ENCODE measurements at regions not wholly inside any gene's neighbourhood (a gene's known extent, or its start where the extent isn't known, plus 50 kb on each side); places are given as distances from the start of the nearest gene placed in this dataset.
"Not testable (repeated sequence)": the region's sequence is repeated elsewhere in the genome, so short reads cannot be mapped to it uniquely, and the experiment has no call there.

GRCh38 chrX:122835886-122836285 is 348.2 kb upstream of the GRIA3 start:
- no peak for DNase-seq

GRCh38 chrX:122850326-122850725 is 333.8 kb upstream of the GRIA3 start:
- DNase-seq: no peak

DNA sequence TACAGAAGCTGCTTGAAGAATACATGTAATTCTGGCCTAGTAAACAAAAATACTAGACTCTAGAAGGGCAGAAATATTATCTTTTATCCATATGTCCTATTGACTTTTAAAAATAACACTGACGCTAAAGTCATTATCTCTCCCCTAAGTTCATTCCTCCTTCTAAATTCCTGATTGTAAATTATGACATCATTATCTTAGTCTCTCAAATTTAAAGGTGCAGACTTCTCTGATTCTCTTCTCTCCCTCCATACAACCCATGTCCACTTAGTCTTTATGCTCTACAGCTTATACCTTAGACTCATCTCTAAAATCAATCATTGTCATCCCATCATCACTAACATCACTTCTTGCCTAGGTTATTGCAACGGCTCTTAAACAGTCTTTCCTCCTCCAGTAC is 327.9 kb upstream of the GRIA3 start:
- DNase-seq: no peak

DNA sequence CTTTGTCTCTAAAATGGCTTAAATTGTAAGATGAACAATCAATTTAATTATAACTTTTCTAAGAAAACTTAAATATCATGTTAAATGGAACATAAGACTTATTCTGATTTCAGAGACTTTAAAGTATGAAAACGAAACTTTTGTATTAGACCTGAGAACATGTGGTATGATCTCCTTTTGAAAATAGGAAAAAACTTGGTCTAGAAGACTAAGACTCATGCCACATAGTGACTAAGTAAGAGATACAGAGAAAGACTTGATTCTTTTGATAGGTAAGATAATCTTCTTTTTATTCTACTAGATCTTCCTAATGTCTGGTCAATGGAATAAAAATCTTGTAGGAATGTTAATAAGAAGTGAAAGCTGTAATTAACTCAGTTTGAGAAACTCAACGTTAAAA is 326.3 kb upstream of the GRIA3 start:
- DNase-seq: no peak

- no peak for DNase-seq
These were observed 321.0 kb upstream of the GRIA3 start for GRCh38 chrX:122863067-122863466.

DNA sequence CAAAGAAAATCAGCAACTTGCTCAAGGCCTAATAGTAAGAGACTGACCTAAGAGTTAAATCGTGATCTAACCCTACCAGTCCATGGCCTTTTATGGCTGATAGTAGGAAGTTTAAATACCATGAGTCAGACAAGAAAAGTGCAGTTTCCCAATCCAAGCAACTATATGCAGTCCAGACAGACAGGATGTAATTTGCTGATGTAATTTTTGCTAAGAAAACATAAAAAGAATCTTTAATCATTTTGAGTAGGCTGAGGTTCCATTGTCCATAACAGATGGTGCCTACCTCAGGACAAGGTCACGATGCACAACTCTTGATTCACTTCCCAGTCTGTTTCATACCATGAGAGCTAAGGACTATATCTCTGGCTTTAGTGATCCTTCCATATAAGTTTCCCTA is 317.5 kb upstream of the GRIA3 start:
- DNase-seq: no peak

DNA sequence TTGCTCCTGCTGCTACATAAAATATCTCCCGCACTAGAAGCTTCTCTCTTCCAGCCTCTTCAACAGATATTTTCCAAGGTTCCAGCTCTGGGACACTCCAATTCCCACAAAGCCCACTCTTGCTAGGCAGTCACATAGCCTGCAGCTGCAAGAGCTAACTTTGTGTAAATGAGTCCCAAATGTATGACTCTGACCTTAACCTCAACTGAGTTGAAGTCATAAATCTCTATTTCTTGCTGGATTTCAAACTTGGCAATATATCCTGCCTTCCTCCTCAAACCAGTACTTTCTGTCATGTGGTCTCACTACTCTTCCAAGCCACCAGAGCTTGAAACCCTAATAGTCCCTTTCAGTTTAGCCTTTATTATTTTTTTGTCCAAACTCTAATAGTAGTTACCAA is 315.4 kb upstream of the GRIA3 start:
- no peak for DNase-seq

- DNase-seq: no peak
These were observed 314.9 kb upstream of the GRIA3 start for GRCh38 chrX:122869171-122869570.

DNA sequence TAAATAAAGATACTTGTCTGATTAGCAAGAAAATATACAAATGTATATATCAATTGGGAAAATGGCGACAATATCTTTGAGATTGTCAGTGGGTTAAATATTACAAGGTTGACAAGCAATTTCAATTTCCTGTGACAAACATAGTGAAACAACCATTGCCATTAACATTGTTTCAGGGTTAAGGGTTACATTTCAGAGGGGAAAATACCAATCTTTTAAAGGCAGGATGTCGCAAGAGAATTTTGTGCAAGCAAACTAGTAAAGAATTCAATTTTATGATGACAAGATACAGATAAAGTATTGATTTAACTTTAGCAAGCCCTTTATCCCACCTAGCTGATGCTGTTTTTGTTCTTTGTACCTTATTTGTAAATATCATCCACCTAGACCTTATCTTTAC is 305.8 kb upstream of the GRIA3 start:
- DNase-seq: no peak

DNA sequence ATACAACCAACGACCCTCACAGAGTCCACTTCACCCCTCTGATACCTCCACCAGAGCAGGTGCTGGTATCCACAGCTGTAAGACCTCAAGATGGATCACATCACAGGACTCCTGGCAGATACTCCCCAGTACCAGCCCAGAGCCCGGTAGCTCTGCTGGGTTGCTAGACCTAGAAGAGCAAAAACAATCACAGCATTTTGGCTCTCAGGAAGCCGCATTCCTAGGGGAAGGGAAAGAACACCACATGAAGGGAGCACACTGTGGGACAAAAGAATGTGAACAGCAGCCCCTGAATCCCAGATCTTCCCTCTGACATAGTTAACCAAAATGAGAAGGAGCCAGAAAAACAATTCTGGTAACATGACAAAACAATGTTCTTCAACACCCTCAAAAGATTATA is 303.1 kb upstream of the GRIA3 start:
- DNase-seq: no peak

DNA sequence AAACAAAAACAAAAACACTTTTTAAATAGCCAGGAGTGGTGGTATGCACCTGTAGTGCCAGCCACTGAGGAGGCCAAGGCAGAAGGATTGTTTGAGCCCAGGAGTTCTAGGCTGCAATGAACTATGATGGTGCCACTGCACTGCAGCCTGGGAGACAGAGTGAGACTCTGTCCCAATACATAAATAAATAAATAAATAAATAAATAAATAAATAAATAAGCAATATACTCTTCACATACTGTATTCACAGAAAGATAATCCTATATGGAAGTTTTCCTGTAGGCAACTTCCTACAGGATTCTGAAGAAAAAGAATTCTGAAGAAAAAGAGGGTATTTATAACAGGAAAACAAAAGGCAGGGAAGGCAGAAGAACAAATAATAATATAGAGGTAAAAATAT is 293.3 kb upstream of the GRIA3 start:
- DNase-seq: no peak

DNA sequence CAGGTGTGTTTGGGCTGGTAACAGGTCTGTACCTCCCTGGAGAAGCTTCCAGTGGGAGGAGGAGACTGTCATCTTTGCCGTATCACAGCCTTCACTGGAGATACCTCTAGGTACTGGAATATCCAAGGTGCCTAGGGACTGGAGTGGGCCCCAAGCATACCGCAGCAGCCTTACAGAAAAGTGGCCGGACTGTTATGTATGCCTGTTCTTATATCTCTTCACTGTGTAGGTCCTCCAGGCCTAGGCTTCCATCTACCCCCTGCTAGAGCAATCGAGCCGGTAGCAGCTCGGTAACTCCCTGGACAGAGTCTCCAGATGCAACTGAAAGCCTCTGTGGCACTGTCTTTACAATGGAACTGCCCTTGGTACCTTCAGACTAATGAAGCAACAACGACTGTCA is 277.4 kb upstream of the GRIA3 start:
- DNase-seq: no peak

- no peak for DNase-seq
These were observed 276.7 kb upstream of the GRIA3 start for GRCh38 chrX:122907375-122907774.

GRCh38 chrX:122910697-122911096 is 273.4 kb upstream of the GRIA3 start:
- DNase-seq: no peak

DNA sequence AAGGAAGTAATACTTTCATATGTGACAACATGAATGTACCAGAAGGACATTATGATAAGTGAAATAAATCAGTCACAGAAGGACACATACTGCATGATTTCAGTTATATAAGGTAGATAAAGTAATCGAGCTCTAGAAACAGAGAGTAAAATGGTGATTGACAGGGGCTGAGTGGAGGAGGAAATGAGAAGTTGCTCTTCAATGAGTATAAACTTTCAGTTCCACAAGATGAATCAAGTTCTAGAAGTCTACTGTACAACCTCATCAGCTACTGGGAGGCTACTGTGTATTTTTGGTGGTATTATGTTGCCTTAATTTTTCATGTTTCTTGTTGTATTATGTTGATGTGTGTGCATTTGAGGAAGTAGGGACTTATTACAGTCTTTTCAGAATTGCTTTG is 270.9 kb upstream of the GRIA3 start:
- DNase-seq: no peak

DNA sequence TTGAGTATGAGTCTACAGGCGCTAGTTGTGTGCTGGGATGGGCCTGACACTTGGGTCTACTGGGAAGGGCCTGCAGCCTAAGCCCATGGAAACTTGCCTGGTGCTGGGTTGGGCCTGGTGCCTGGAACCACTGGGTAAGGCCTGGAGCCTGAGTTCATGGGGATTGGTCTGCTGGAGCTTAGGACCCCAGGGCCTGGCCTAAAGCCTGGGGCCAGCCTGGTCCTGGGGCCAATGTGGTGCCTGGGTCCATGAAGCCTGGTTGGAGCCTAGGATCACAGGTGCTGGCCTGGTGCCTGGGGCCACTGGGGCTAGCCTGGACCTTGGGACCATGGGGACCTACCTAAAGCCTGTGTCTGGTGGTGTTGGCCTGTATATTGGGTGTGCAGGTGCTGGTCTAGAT is 270.3 kb upstream of the GRIA3 start:
- no peak for DNase-seq

GRCh38 chrX:122914256-122914655 is 269.8 kb upstream of the GRIA3 start:
- no peak for DNase-seq

GRCh38 chrX:122934131-122934530 is 249.9 kb upstream of the GRIA3 start:
- DNase-seq: no peak

DNA sequence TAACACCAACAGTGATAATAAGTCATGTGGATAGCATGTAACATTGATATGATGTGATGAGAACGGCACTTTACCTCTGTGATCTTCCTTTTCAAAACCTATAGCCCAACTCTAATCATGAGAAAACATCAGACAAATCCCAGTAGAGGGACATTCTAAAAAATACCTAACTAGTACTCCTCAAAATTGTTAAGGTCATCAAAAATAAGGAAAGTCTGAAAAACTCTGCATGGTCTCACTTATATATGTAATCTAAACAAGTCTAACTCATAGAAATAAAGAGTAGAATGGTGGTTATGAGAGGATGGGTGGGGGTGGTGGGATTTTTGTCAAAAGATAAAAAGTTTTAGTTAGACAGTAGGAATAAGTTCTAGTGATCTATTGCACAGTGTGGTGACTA is 243.9 kb upstream of the GRIA3 start:
- DNase-seq: no peak

DNA sequence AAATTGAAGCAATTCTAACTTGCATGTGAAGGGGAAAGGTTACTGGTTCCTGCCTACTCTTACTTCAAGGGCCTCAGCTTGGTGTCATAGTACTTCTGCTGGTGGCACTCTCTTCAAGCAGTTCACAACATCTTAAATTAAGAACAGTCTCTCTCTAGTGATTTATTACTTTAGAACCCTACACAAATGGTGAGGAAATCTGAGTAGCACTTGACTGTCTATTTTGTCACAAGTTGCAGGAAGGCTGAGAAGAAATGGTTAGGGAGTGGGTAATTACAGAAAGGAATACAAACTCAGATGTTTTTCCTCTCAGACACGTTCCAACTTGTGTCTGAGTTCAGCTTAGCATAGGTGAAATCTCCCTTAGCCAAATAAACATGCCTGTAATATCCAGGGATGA is 242.3 kb upstream of the GRIA3 start:
- no peak for DNase-seq

DNA sequence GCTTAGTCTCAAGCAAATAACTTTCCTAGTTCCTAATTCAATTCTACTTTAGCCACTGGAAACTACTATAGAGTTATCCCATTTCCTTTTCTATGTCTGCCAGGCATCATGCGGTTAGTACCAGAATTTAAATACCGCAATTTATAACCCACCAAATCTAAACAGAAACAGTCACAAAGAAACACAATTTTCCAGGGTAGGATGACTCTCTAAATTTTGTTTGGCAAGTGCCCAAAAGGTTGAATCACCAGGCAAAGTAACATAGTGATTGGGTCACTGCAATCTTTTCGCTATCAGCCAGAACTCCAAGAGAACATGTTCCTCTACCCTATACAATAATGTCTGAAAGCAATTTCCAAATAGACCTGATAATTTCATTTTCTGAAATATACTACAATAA is 240.2 kb upstream of the GRIA3 start:
- no peak for DNase-seq

DNA sequence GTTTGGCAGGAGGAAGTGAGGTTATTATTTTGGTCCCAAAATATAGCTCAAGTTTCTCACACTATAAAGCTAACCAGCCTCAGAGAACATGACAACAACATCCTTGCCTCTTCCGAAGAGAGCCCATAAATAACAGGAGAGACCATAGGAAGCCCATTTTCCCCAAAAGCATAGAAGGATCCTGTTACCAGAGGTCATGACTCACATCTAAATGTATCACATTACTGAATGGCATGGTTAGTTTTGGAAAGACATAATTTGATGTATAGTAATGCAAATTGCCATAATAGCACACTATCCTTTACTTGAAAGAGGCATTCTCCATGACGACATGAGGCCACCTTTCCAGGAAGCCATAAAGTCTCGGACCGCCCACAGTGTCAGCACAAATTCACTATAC is 238.8 kb upstream of the GRIA3 start:
- DNase-seq: no peak

- DNase-seq: no peak
These were observed 211.5 kb upstream of the GRIA3 start for GRCh38 chrX:122972604-122973003.

DNA sequence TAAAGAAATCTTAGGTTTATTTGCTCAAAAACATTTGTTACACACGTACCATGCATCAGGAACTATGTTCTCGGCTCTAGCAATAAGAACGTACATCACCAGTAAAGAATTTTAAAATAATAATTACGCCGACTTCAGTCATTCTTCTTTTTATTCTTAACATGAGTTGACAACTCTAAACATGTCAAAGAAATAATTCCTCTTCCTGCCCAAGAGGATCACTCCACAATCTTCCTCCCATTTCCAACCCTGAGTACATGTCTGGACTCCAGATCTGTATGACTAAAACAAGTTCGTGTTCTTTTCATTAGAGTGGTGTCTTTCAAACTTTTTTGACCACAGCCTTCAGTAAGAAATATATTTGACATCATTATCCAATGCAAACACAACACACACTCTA is 201.6 kb upstream of the GRIA3 start:
- DNase-seq: no peak

- DNase-seq: not testable (repeated sequence)
These were observed 181.2 kb upstream of the GRIA3 start for GRCh38 chrX:123002844-123003243.

- DNase-seq: no peak
These were observed 170.9 kb upstream of the GRIA3 start for GRCh38 chrX:123013141-123013540.

Measured in NCI-H2081 (cell line).